ENCODE measurements at regions not wholly inside any gene's neighbourhood (a gene's known extent, or its start where the extent isn't known, plus 50 kb on each side); places are given as distances from the start of the nearest gene placed in this dataset.
"Not testable (repeated sequence)": the region's sequence is repeated elsewhere in the genome, so short reads cannot be mapped to it uniquely, and the experiment has no call there.

GRCh38 chr4:164009435-164009834 is 514.9 kb downstream of the TMA16 start:
- no peak for DNase-seq

- no peak for DNase-seq
Measured at GRCh38 chr4:164011791-164012190, 517.3 kb downstream of the TMA16 start.

- peak; percentile 10 for DNase-seq
Measured at GRCh38 chr4:164012396-164013027, 518.0 kb downstream of the TMA16 start.

- no peak for DNase-seq
Measured at GRCh38 chr4:164021947-164022346, 527.5 kb downstream of the TMA16 start.

GRCh38 chr4:164023214-164023613 is 528.7 kb downstream of the TMA16 start:
- DNase-seq: no peak

- DNase-seq: no peak
Measured at GRCh38 chr4:164027805-164028204, 533.3 kb downstream of the TMA16 start.

GRCh38 chr4:164039482-164039881 is 545.0 kb downstream of the TMA16 start:
- no peak for DNase-seq

- DNase-seq: no peak
Measured at GRCh38 chr4:164056426-164057142, 562.1 kb downstream of the TMA16 start.

- DNase-seq: no peak
Measured at GRCh38 chr4:164058776-164059445, 564.4 kb downstream of the TMA16 start.

- no peak for DNase-seq
Measured at GRCh38 chr4:164060456-164060855, 566.0 kb downstream of the TMA16 start.

GRCh38 chr4:164068392-164068791 is 573.9 kb downstream of the TMA16 start:
- DNase-seq: no peak

GRCh38 chr4:164070625-164071024 is 576.1 kb downstream of the TMA16 start:
- no peak for DNase-seq

GRCh38 chr4:164081371-164081770 is 586.9 kb downstream of the TMA16 start:
- no peak for DNase-seq

GRCh38 chr4:164081801-164082200 is 587.3 kb downstream of the TMA16 start:
- DNase-seq: peak; percentile 95

GRCh38 chr4:164087733-164088132 is 593.2 kb downstream of the TMA16 start:
- DNase-seq: no peak

- DNase-seq: no peak
Measured at GRCh38 chr4:164095313-164096110, 601.0 kb downstream of the TMA16 start.

GRCh38 chr4:164096766-164097518 is 602.5 kb downstream of the TMA16 start:
- no peak for DNase-seq

GRCh38 chr4:164100741-164101365 is 606.4 kb downstream of the TMA16 start:
- DNase-seq: not testable (repeated sequence)

GRCh38 chr4:164108971-164109370 is 614.5 kb downstream of the TMA16 start:
- DNase-seq: no peak

- DNase-seq: no peak
Measured at GRCh38 chr4:164109503-164109902, 615.0 kb downstream of the TMA16 start.

GRCh38 chr4:164115236-164115635 is 620.7 kb downstream of the TMA16 start:
- DNase-seq: no peak

- peak; percentile 57 for DNase-seq
Measured at GRCh38 chr4:164116286-164116685, 621.8 kb downstream of the TMA16 start.

Data from NCI-H526 treated with DMSO at 0.1 percent for 48 hours (cell line).